Calu3 (cell line): ENCODE measurements at regions not wholly inside any gene's neighbourhood (a gene's known extent, or its start where the extent isn't known, plus 50 kb on each side); places are given as distances from the start of the nearest gene placed in this dataset.

Experiments
- BruUV-seq: library from RNA; stranded (reverse); fragments of 400-500 nt; replicated peaks from 2 replicates; lab custom pipeline; 2021; lab: Mats Ljungman, UMichigan
- CTCF ChIA-PET: fragments of 300-600 bp; sonication (Branson Sonifier 250); formaldehyde crosslinking; loops from one replicate; lab custom pipeline; 2022; ENCODE audit warnings: antibody characterized with exemption; lab: Charles Lee
- DNase-seq: peaks from one replicate; pipeline ENCODE4 v3.0.0; 2022
- H3K27ac Mint-ChIP-seq: one replicate; pipeline ENCODE4 v1.8.0; 2022; ENCODE audit warnings: mixed read lengths; ENCODE audit not compliant: unreplicated experiment
- H3K27me3 Mint-ChIP-seq: one replicate; pipeline ENCODE4 v1.8.0; 2022; ENCODE audit warnings: mixed read lengths; ENCODE audit not compliant: unreplicated experiment
- H3K36me3 Mint-ChIP-seq: one replicate; pipeline ENCODE4 v1.8.0; 2022; ENCODE audit warnings: mild to moderate bottlenecking, moderate library complexity, mixed read lengths; ENCODE audit not compliant: insufficient read depth, unreplicated experiment
- H3K4me1 Mint-ChIP-seq: one replicate; pipeline ENCODE4 v1.8.0; 2022; ENCODE audit warnings: mild to moderate bottlenecking, low read depth, mixed read lengths; ENCODE audit not compliant: unreplicated experiment
- H3K4me3 Mint-ChIP-seq: one replicate; pipeline ENCODE4 v1.8.0; 2022; ENCODE audit warnings: mild to moderate bottlenecking, low read depth, moderate library complexity, mixed read lengths; ENCODE audit not compliant: unreplicated experiment
- H3K9me3 Mint-ChIP-seq: one replicate; pipeline ENCODE4 v1.8.0; 2022; ENCODE audit warnings: low read depth, mixed read lengths; ENCODE audit not compliant: unreplicated experiment
- intact Hi-C: fragments of 100-400 bp; cut with micrococcal nuclease; formaldehyde crosslinking; loops from one replicate; pipeline ENCODE4 v1.10.0; 2022; ENCODE audit not compliant: unreplicated experiment
- TF ChIP-seq, protein P1 (sequence below): fragments of 200-600 bp; IDR thresholded peaks from one replicate; pipeline ENCODE4 v1.8.0; 2022; ENCODE audit warnings: antibody characterized with exemption; ENCODE audit not compliant: unreplicated experiment

DNA sequence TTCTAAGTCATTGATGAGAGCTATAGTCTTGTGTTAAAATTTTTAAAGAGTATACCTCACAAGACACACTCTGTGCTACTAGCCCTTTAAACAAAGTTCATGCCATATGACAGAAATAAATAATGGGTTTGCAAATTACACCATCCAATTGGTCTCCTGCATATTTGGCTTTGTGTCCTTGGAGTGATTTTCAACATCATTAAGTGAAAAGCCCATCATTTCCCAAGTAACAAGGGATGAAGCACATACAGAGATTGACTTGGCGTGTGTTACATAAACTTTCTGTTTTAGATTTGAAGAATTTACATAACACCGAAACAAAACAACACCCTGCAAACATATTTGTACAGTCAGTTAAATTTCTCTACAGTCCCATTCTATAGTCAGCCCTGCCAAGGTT lies 216.9 kb upstream of the NEIL3 start:
- intact Hi-C loops, result no loop called here
- H3K9me3 Mint-ChIP-seq, result no peaks in the 10 kb centered on the region
- no peaks in the 10 kb centered on the region for H3K27me3 Mint-ChIP-seq
- no peak for DNase-seq
- TF ChIP-seq, protein P1, sequence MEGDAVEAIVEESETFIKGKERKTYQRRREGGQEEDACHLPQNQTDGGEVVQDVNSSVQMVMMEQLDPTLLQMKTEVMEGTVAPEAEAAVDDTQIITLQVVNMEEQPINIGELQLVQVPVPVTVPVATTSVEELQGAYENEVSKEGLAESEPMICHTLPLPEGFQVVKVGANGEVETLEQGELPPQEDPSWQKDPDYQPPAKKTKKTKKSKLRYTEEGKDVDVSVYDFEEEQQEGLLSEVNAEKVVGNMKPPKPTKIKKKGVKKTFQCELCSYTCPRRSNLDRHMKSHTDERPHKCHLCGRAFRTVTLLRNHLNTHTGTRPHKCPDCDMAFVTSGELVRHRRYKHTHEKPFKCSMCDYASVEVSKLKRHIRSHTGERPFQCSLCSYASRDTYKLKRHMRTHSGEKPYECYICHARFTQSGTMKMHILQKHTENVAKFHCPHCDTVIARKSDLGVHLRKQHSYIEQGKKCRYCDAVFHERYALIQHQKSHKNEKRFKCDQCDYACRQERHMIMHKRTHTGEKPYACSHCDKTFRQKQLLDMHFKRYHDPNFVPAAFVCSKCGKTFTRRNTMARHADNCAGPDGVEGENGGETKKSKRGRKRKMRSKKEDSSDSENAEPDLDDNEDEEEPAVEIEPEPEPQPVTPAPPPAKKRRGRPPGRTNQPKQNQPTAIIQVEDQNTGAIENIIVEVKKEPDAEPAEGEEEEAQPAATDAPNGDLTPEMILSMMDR, result no peak
- BruUV-seq, result no TSS peak
- H3K4me3 Mint-ChIP-seq, result no peak overlapping the region
- no peak overlapping the region for H3K27ac Mint-ChIP-seq
- CTCF ChIA-PET, result no interaction called here
- H3K36me3 Mint-ChIP-seq, result no peaks in the 10 kb centered on the region
- H3K4me1 Mint-ChIP-seq, result no peaks in the 10 kb centered on the region

DNA sequence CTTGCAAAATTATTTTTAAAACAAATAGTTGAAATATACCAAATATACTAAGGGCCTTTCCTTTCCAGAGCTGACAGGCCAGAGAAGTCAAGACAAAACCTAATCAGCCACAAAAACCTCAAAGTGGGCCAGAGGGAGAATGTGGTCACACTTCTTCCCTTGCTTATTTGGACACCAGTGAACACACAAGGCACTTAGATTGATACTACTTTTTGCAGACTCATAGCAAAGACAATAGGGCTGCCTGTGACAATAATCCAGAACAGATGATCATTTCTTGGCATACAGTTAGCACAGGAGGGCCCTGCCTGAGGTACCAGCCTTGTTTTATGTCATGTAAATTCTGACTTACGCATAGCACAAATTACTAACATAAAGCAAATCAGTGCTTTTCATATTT lies 215.7 kb upstream of the NEIL3 start:
- H3K4me1 Mint-ChIP-seq, result no peaks in the 10 kb centered on the region
- no peaks in the 10 kb centered on the region for H3K36me3 Mint-ChIP-seq
- no peaks in the 10 kb centered on the region for H3K27me3 Mint-ChIP-seq
- TF ChIP-seq, protein P1, result no peak
- H3K4me3 Mint-ChIP-seq, result no peak overlapping the region
- CTCF ChIA-PET, result no interaction called here
- DNase-seq, result no peak
- no TSS peak for BruUV-seq
- intact Hi-C loops, result no loop called here
- H3K27ac Mint-ChIP-seq, result no peak overlapping the region
- H3K9me3 Mint-ChIP-seq, result no peaks in the 10 kb centered on the region

DNA sequence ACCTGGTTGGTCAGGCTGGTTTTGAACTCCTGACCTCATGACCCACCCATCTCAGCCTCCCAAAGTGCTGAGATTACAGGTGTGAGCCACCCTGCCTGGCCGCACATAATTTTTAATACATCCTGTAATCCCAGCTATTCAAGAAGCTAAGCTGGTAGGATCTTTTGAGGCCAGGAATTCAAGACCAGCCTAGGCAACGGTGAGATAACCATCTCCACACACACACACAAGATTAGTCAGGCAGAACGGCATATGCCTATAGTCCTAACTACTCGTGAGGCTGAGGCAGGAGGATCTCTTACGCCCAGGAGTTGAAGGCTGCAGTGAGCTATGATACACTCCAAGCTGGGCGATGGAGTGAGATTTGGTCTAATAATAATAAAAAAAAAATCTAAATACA lies 212.4 kb upstream of the NEIL3 start:
- TF ChIP-seq, protein P1, result no peak
- Mint-ChIP-seq H3K9me3 (no peaks in the 10 kb centered on the region), H3K27me3 (no peaks in the 10 kb centered on the region), H3K36me3 (no peaks in the 10 kb centered on the region), H3K4me3 (no peak overlapping the region), H3K4me1 (no peaks in the 10 kb centered on the region), H3K27ac (no peak overlapping the region)
- no peak for DNase-seq
- BruUV-seq, result no TSS peak
- CTCF ChIA-PET, result no interaction called here
- intact Hi-C loops, result no loop called here

DNA sequence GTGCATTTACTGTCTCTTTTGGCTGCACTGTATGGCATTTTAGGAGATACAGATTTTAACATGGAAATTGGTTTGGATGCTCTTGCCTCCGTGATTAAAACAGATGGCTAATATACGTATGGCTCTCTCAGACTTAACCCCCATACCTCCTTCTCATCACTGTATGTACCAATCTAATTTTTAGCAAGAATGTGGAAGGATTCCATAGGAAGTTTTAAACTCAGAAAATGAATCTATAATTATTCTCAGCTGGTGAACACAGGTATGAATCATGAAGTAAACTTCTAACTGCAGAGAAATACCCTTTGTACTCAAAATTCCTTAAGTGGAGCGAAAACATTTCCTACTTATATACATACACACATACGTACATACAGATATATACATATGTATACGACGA lies 210.5 kb upstream of the NEIL3 start:
- DNase-seq, result no peak
- BruUV-seq, result no TSS peak
- Mint-ChIP-seq H3K27me3 (no peaks in the 10 kb centered on the region), H3K4me1 (no peaks in the 10 kb centered on the region), H3K36me3 (no peaks in the 10 kb centered on the region), H3K4me3 (no peak overlapping the region), H3K9me3 (no peaks in the 10 kb centered on the region), H3K27ac (no peak overlapping the region)
- intact Hi-C loops, result no loop called here
- TF ChIP-seq, protein P1, result no peak
- CTCF ChIA-PET, result no interaction called here
